ENCODE measurements at regions not wholly inside any gene's neighbourhood (a gene's known extent, or its start where the extent isn't known, plus 50 kb on each side); places are given as distances from the start of the nearest gene placed in this dataset.
A peak's percentile ranks its signal among the peaks of the same experiment; 100 is the strongest.

DNA sequence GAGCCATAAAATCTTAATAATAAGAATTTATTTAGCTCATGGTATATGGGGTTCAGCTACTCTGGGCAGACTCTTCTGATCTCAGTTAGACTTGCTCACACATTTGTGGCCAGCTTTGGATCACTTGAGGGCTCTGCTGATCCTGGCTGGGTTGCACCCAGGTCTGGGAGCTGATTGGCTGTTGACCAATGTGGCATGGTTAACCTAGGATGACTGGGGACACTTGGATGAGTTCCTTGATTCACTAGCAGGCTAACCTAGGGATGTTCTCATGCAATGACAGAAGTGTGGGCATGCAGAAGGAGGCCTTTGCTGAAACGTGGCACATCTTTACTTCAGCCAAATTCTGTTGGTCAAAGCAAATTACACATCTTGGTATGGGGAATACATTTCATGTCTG is 569.5 kb downstream of the UTRN start:
- Histone ChIP-seq H3K27ac (ENCODE audit: low read depth, low read length) (no peak overlapping the region), H3K36me3 (ENCODE audit: insufficient read depth, low read length) (no peaks in the 10 kb centered on the region), H3K27me3 (ENCODE audit: insufficient read depth, low read length, poor library complexity, severe bottlenecking) (no peaks in the 10 kb centered on the region), H3K4me3 (ENCODE audit: low read length) (no peak overlapping the region), H3K4me1 (ENCODE audit: insufficient read depth, low read length) (no peaks in the 10 kb centered on the region), H3K9me3 (ENCODE audit: low read length) (no peaks in the 10 kb centered on the region)
- CTCF ChIA-PET = no interaction called here
- Mint-ChIP-seq H3K27ac (peak overlapping the region in 3 of 8 donors; percentile 8 to 37 (median 20)), H3K36me3 (peaks cover 0 to 27% (median 10%) of the 10 kb centered on the region in 3 donors), H3K27me3 (no peaks in the 10 kb centered on the region), H3K4me1 (no peaks in the 10 kb centered on the region), H3K4me3 (no peak overlapping the region), H3K9me3 (no peaks in the 10 kb centered on the region)
- POLR2A ChIA-PET = no interaction called here
- DNase-seq = no peak

- Mint-ChIP-seq H3K27ac (peak overlapping the region in 3 of 8 donors; percentile 14 to 55 (median 37)), H3K36me3 (peaks cover 0 to 22% (median 6%) of the 10 kb centered on the region in 3 donors), H3K27me3 (peaks cover 0 to 3% of the 10 kb centered on the region in 2 donors), H3K4me3 (no peak overlapping the region), H3K9me3 (no peaks in the 10 kb centered on the region), H3K4me1 (no peaks in the 10 kb centered on the region)
- DNase-seq = no peak
- H3K36me3 ChIP-seq (ENCODE audit: insufficient read depth, low read length) = no peaks in the 10 kb centered on the region
- H3K9me3 ChIP-seq (ENCODE audit: low read length) = no peaks in the 10 kb centered on the region
- CTCF ChIA-PET = no interaction called here
- no peak overlapping the region for H3K27ac ChIP-seq (ENCODE audit: low read depth, low read length)
- no peak overlapping the region for H3K4me3 ChIP-seq (ENCODE audit: low read length)
- H3K4me1 ChIP-seq (ENCODE audit: insufficient read depth, low read length) = no peaks in the 10 kb centered on the region
- POLR2A ChIA-PET = no interaction called here
- no peaks in the 10 kb centered on the region for H3K27me3 ChIP-seq (ENCODE audit: insufficient read depth, low read length, poor library complexity, severe bottlenecking)
These were observed 570.2 kb downstream of the UTRN start for GRCh38 chr6:144855375-144855774.

DNA sequence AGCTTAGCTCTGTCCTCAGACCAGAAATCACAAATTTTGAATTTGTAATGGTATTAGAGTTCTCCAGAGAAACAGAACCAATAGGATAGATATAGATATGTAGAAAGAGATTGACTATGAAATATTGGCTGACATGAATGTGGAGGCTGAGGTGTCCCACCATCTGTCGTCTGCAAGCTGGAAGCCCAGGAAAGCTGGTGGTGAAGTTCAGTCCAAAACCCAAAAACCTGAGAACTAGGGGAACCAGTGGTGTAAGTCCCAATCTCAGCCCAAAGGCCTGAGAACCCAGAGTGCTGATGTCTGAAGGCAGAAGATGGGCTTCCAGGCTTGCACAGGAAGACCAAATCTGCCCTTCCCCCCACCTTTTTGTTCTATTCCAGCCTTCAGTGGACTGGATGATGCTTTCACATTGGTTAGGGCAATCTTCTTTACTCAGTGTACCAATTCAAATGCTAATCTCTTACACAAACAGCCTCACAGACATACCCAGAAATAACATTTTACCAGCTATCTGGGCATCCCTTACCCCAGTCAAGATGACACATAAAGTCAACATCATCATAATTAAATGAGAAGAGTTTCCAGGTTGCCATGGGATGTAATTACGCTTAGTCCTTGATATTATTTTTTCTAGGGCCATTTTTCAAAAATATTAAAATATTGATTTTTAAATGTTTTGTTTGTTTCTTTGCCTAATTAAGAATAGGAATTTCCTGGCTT is 570.8 kb downstream of the UTRN start:
- H3K4me1 Mint-ChIP-seq = no peaks in the 10 kb centered on the region
- H3K36me3 Mint-ChIP-seq = peaks cover 0 to 17% (median 2%) of the 10 kb centered on the region in 3 donors
- Histone ChIP-seq H3K36me3 (ENCODE audit: insufficient read depth, low read length) (no peaks in the 10 kb centered on the region), H3K27ac (ENCODE audit: low read depth, low read length) (no peak overlapping the region), H3K9me3 (ENCODE audit: low read length) (no peaks in the 10 kb centered on the region), H3K27me3 (ENCODE audit: insufficient read depth, low read length, poor library complexity, severe bottlenecking) (no peaks in the 10 kb centered on the region), H3K4me3 (ENCODE audit: low read length) (no peak overlapping the region), H3K4me1 (ENCODE audit: insufficient read depth, low read length) (no peaks in the 10 kb centered on the region)
- ChIA-PET CTCF (no interaction called here), POLR2A (no interaction called here)
- H3K4me3 Mint-ChIP-seq = no peak overlapping the region
- peaks cover 0 to 3% of the 10 kb centered on the region in 2 donors for H3K27me3 Mint-ChIP-seq
- H3K9me3 Mint-ChIP-seq = no peaks in the 10 kb centered on the region
- no peak for DNase-seq
- peak overlapping the region in 4 of 8 donors; percentile 25 to 61 (median 49) for H3K27ac Mint-ChIP-seq

DNA sequence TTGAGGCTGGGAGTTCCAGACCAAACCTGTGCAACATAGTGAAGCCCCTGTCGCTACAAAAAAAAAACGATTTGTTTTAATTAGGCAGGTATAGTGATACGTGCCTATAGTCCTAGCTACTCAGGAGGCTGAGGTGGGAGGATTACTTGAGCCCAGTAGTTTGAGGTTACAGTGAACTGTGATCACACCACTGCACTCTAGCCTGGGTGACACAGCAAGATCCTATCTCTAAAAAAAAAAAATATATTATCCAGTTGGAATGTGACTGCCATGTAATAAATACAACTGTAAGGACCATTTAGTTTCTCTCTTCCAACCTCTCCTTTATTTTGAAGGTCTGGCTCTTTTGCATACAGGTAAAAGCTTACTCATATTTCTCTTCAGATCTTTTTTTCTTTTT is 571.5 kb downstream of the UTRN start:
- Mint-ChIP-seq H3K27ac (no peak overlapping the region), H3K4me1 (no peaks in the 10 kb centered on the region), H3K9me3 (no peaks in the 10 kb centered on the region), H3K4me3 (no peak overlapping the region), H3K36me3 (peaks cover 0 to 13% (median 2%) of the 10 kb centered on the region in 3 donors), H3K27me3 (peaks cover 2 to 3% of the 10 kb centered on the region in 2 donors)
- H3K4me3 ChIP-seq (ENCODE audit: low read length) = no peak overlapping the region
- no peak for DNase-seq
- H3K27me3 ChIP-seq (ENCODE audit: insufficient read depth, low read length, poor library complexity, severe bottlenecking) = no peaks in the 10 kb centered on the region
- H3K9me3 ChIP-seq (ENCODE audit: low read length) = no peaks in the 10 kb centered on the region
- no peaks in the 10 kb centered on the region for H3K36me3 ChIP-seq (ENCODE audit: insufficient read depth, low read length)
- H3K4me1 ChIP-seq (ENCODE audit: insufficient read depth, low read length) = no peaks in the 10 kb centered on the region
- no peak overlapping the region for H3K27ac ChIP-seq (ENCODE audit: low read depth, low read length)
- ChIA-PET CTCF (no interaction called here), POLR2A (no interaction called here)

GRCh38 chr6:144857086-144857485 is 572.0 kb downstream of the UTRN start:
- Histone ChIP-seq H3K36me3 (ENCODE audit: insufficient read depth, low read length) (no peaks in the 10 kb centered on the region), H3K9me3 (ENCODE audit: low read length) (no peaks in the 10 kb centered on the region), H3K27ac (ENCODE audit: low read depth, low read length) (no peak overlapping the region), H3K4me1 (ENCODE audit: insufficient read depth, low read length) (no peaks in the 10 kb centered on the region), H3K4me3 (ENCODE audit: low read length) (no peak overlapping the region), H3K27me3 (ENCODE audit: insufficient read depth, low read length, poor library complexity, severe bottlenecking) (no peaks in the 10 kb centered on the region)
- POLR2A ChIA-PET = no interaction called here
- no peak for DNase-seq
- CTCF ChIA-PET = no interaction called here
- Mint-ChIP-seq H3K4me3 (no peak overlapping the region), H3K27ac (no peak overlapping the region), H3K9me3 (peaks cover 0 to under 1% (median 0%) of the 10 kb centered on the region in 5 donors), H3K36me3 (peaks cover 1 to 10% (median 2%) of the 10 kb centered on the region in 3 donors), H3K4me1 (no peaks in the 10 kb centered on the region), H3K27me3 (peaks cover 2 to 5% of the 10 kb centered on the region in 2 donors)

- peaks cover 0 to 30% (median 0%) of the 10 kb centered on the region in 3 donors for H3K36me3 Mint-ChIP-seq
- no peaks in the 10 kb centered on the region for H3K36me3 ChIP-seq (ENCODE audit: insufficient read depth, low read length)
- peaks cover 0 to 28% (median 24%) of the 10 kb centered on the region in 5 donors for H3K9me3 Mint-ChIP-seq
- H3K4me3 ChIP-seq (ENCODE audit: low read length) = no peak overlapping the region
- peaks cover 12 to 43% of the 10 kb centered on the region in 2 donors for H3K27me3 Mint-ChIP-seq
- H3K9me3 ChIP-seq (ENCODE audit: low read length) = no peaks in the 10 kb centered on the region
- no peak for DNase-seq
- peak overlapping the region in 1 of 8 donors; percentile 52 for H3K27ac Mint-ChIP-seq
- no peak overlapping the region for H3K4me3 Mint-ChIP-seq
- H3K4me1 ChIP-seq (ENCODE audit: insufficient read depth, low read length) = no peaks in the 10 kb centered on the region
- no peak overlapping the region for H3K27ac ChIP-seq (ENCODE audit: low read depth, low read length)
- H3K27me3 ChIP-seq (ENCODE audit: insufficient read depth, low read length, poor library complexity, severe bottlenecking) = no peaks in the 10 kb centered on the region
- peaks cover 6 to 7% (median 6%) of the 10 kb centered on the region in 3 donors for H3K4me1 Mint-ChIP-seq
- POLR2A ChIA-PET = no interaction called here
- CTCF ChIA-PET = no interaction called here
These were observed 577.6 kb downstream of the UTRN start for GRCh38 chr6:144862769-144863168.

- no peak overlapping the region for H3K4me3 ChIP-seq (ENCODE audit: low read length)
- H3K27ac ChIP-seq (ENCODE audit: low read depth, low read length) = no peak overlapping the region
- peaks cover 0 to 26% (median 21%) of the 10 kb centered on the region in 5 donors for H3K9me3 Mint-ChIP-seq
- H3K9me3 ChIP-seq (ENCODE audit: low read length) = no peaks in the 10 kb centered on the region
- peak overlapping the region in 1 of 7 donors; percentile 27 for H3K4me3 Mint-ChIP-seq
- H3K27ac Mint-ChIP-seq = no peak overlapping the region
- ChIA-PET CTCF (no interaction called here), POLR2A (no interaction called here)
- no peaks in the 10 kb centered on the region for H3K27me3 ChIP-seq (ENCODE audit: insufficient read depth, low read length, poor library complexity, severe bottlenecking)
- no peak for DNase-seq
- no peaks in the 10 kb centered on the region for H3K4me1 ChIP-seq (ENCODE audit: insufficient read depth, low read length)
- H3K36me3 ChIP-seq (ENCODE audit: insufficient read depth, low read length) = no peaks in the 10 kb centered on the region
- H3K4me1 Mint-ChIP-seq = peaks cover 6 to 7% (median 6%) of the 10 kb centered on the region in 3 donors
- peaks cover 9 to 34% of the 10 kb centered on the region in 2 donors for H3K27me3 Mint-ChIP-seq
- H3K36me3 Mint-ChIP-seq = peaks cover 0 to 34% (median 0%) of the 10 kb centered on the region in 3 donors
These were observed 582.6 kb downstream of the UTRN start for GRCh38 chr6:144867761-144868160.

DNA sequence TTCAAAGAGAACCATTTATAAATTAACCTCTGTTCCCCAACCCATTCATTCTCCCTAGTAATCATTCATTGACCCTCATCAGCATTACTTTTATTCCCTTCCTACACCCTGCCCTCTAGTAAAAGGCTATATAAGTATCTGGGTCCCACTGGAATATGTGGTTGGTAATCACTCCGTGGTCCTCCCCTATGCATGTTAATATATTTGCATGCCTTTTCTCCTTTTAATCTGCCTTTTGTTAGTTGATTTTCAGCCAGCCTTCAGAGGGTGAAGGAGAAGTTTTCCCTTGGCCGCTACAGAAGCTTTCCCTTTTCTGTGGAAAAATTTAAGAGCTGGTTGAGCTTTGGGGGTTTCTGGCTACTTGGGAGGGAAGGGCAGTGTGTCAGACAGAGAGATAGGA is 585.6 kb downstream of the UTRN start:
- CTCF ChIA-PET = no interaction called here
- no peak overlapping the region for H3K27ac ChIP-seq (ENCODE audit: low read depth, low read length)
- H3K4me1 Mint-ChIP-seq = peaks cover 6 to 7% (median 6%) of the 10 kb centered on the region in 3 donors

More for the DNA sequence above, 585.6 kb downstream of the UTRN start:
- no peak for DNase-seq
- H3K27me3 Mint-ChIP-seq = peaks cover 9 to 13% of the 10 kb centered on the region in 2 donors
- H3K4me3 ChIP-seq (ENCODE audit: low read length) = no peak overlapping the region
- no peak overlapping the region for H3K27ac Mint-ChIP-seq
- H3K4me3 Mint-ChIP-seq = no peak overlapping the region
- H3K27me3 ChIP-seq (ENCODE audit: insufficient read depth, low read length, poor library complexity, severe bottlenecking) = no peaks in the 10 kb centered on the region
- no peaks in the 10 kb centered on the region for H3K9me3 ChIP-seq (ENCODE audit: low read length)
- POLR2A ChIA-PET = no interaction called here
- H3K36me3 ChIP-seq (ENCODE audit: insufficient read depth, low read length) = no peaks in the 10 kb centered on the region
- H3K9me3 Mint-ChIP-seq = peaks cover 0 to 3% (median under 1%) of the 10 kb centered on the region in 5 donors
- H3K4me1 ChIP-seq (ENCODE audit: insufficient read depth, low read length) = no peaks in the 10 kb centered on the region
- peaks cover 0 to 15% (median 0%) of the 10 kb centered on the region in 3 donors for H3K36me3 Mint-ChIP-seq

All from CD8-positive, alpha-beta memory T cell (primary cell).